ENCODE measurements at regions not wholly inside any gene's neighbourhood (a gene's known extent, or its start where the extent isn't known, plus 50 kb on each side); places are given as distances from the start of the nearest gene placed in this dataset.

GRCh38 chr2:120611016-120611415, 124.7 kb upstream of the GLI2 start:
- no peak for TF ChIP-seq CTCF (IDR thresholded peaks at IDR 0.05; ENCODE audit: insufficient read depth, missing control alignments)
- FAIRE-seq (no peak), DNase-seq (ENCODE audit: insufficient read length, low spot score) (no peak)

- FAIRE-seq, result no peak
- no peak for TF ChIP-seq CTCF (IDR thresholded peaks at IDR 0.05; ENCODE audit: insufficient read depth, missing control alignments)
- no peak for DNase-seq (ENCODE audit: insufficient read length, low spot score)
Measured at GRCh38 chr2:120611961-120612360, 123.7 kb upstream of the GLI2 start.

GRCh38 chr2:120612471-120612870, 123.2 kb upstream of the GLI2 start:
- no peak for DNase-seq (ENCODE audit: insufficient read length, low spot score)
- FAIRE-seq, result no peak
- no peak for TF ChIP-seq CTCF (IDR thresholded peaks at IDR 0.05; ENCODE audit: insufficient read depth, missing control alignments)

GRCh38 chr2:120612931-120613330, 122.7 kb upstream of the GLI2 start:
- FAIRE-seq (no peak), DNase-seq (ENCODE audit: insufficient read length, low spot score) (no peak)
- no peak for TF ChIP-seq CTCF (IDR thresholded peaks at IDR 0.05; ENCODE audit: insufficient read depth, missing control alignments)

GRCh38 chr2:120613742-120614571, 121.7 kb upstream of the GLI2 start:
- TF ChIP-seq CTCF (IDR thresholded peaks at IDR 0.05; ENCODE audit: insufficient read depth, missing control alignments), result no peak

GRCh38 chr2:120614901-120615300, 120.8 kb upstream of the GLI2 start:
- FAIRE-seq (no peak), DNase-seq (ENCODE audit: insufficient read length, low spot score) (no peak)
- TF ChIP-seq CTCF (IDR thresholded peaks at IDR 0.05; ENCODE audit: insufficient read depth, missing control alignments), result no peak

More at GRCh38 chr2:120613742-120614571, 121.7 kb upstream of the GLI2 start:
- no peak for DNase-seq (ENCODE audit: insufficient read length, low spot score)
- FAIRE-seq, result no peak

GRCh38 chr2:120616261-120616660, 119.4 kb upstream of the GLI2 start:
- FAIRE-seq, result no peak
- no peak for DNase-seq (ENCODE audit: insufficient read length, low spot score)
- TF ChIP-seq CTCF (IDR thresholded peaks at IDR 0.05; ENCODE audit: insufficient read depth, missing control alignments), result no peak
